ENCODE measurements at regions not wholly inside any gene's neighbourhood (a gene's known extent, or its start where the extent isn't known, plus 50 kb on each side); places are given as distances from the start of the nearest gene placed in this dataset.

GRCh38 chr11:92451063-92451462 is 226.4 kb downstream of the FAT3 start:
- H3K9me3 ChIP-seq = no peaks in the 10 kb centered on the region
- TF ChIP-seq CTCF (IDR thresholded peaks at IDR 0.05) (no peak), POLR2A (IDR thresholded peaks at IDR 0.05) (no peak)
- H3K27ac ChIP-seq = no peak overlapping the region
- DNase-seq = no peak
- H3K4me1 ChIP-seq = no peaks in the 10 kb centered on the region
- no peak overlapping the region for H3K4me3 ChIP-seq
- intact Hi-C loops (cut with DNase I) = no loop called here
- WGBS, 2 donors = 86 to 89% methylated on average over 4 of the region's 4 CpGs
- H3K27me3 ChIP-seq = no peaks in the 10 kb centered on the region
- H3K36me3 ChIP-seq (replicated peaks in 1 of 2; ENCODE audit: insufficient read depth in 1 of 2, low read depth in 2 of 2) = no peaks in the 10 kb centered on the region
- no peak for ATAC-seq

- DNase-seq (no peak), ATAC-seq (no peak)
- TF ChIP-seq CTCF (IDR thresholded peaks at IDR 0.05) (no peak), POLR2A (IDR thresholded peaks at IDR 0.05) (no peak)
- H3K27ac ChIP-seq = no peak overlapping the region
- no peaks in the 10 kb centered on the region for H3K36me3 ChIP-seq (replicated peaks in 1 of 2; ENCODE audit: insufficient read depth in 1 of 2, low read depth in 2 of 2)
- H3K4me3 ChIP-seq = no peak overlapping the region
- WGBS, 2 donors = 80 to 86% methylated on average over 3 of the region's 3 CpGs
- intact Hi-C loops (cut with DNase I) = no loop called here
- no peaks in the 10 kb centered on the region for H3K9me3 ChIP-seq
- H3K27me3 ChIP-seq = no peaks in the 10 kb centered on the region
- H3K4me1 ChIP-seq = no peaks in the 10 kb centered on the region
These were observed 228.4 kb downstream of the FAT3 start for GRCh38 chr11:92453055-92453454.

- H3K27me3 ChIP-seq = no peaks in the 10 kb centered on the region
- 71 to 76% methylated on average over 2 of the region's 2 CpGs for WGBS, 2 donors
- H3K36me3 ChIP-seq (replicated peaks in 1 of 2; ENCODE audit: insufficient read depth in 1 of 2, low read depth in 2 of 2) = no peaks in the 10 kb centered on the region
- no peaks in the 10 kb centered on the region for H3K9me3 ChIP-seq
- TF ChIP-seq POLR2A (IDR thresholded peaks at IDR 0.05) (no peak), CTCF (IDR thresholded peaks at IDR 0.05) (no peak)
- H3K27ac ChIP-seq = no peak overlapping the region
- intact Hi-C loops (cut with DNase I) = no loop called here
- DNase-seq (no peak), ATAC-seq (no peak)
- H3K4me1 ChIP-seq = no peaks in the 10 kb centered on the region
- no peak overlapping the region for H3K4me3 ChIP-seq
These were observed 230.7 kb downstream of the FAT3 start for GRCh38 chr11:92455210-92455790.

GRCh38 chr11:92457250-92457649 is 232.6 kb downstream of the FAT3 start:
- 31 to 68% methylated on average over 1 of the region's 1 CpG for WGBS, 2 donors
- no peaks in the 10 kb centered on the region for H3K4me1 ChIP-seq
- TF ChIP-seq CTCF (IDR thresholded peaks at IDR 0.05) (no peak), POLR2A (IDR thresholded peaks at IDR 0.05) (no peak)
- no peak overlapping the region for H3K4me3 ChIP-seq
- H3K36me3 ChIP-seq (replicated peaks in 1 of 2; ENCODE audit: insufficient read depth in 1 of 2, low read depth in 2 of 2) = no peaks in the 10 kb centered on the region
- intact Hi-C loops (cut with DNase I) = no loop called here
- ATAC-seq = no peak
- no peaks in the 10 kb centered on the region for H3K27me3 ChIP-seq
- H3K27ac ChIP-seq = no peak overlapping the region
- no peak for DNase-seq
- no peaks in the 10 kb centered on the region for H3K9me3 ChIP-seq

- H3K27me3 ChIP-seq = no peaks in the 10 kb centered on the region
- no peaks in the 10 kb centered on the region for H3K4me1 ChIP-seq
- H3K4me3 ChIP-seq = no peak overlapping the region
- DNase-seq (no peak), ATAC-seq (no peak)
- no peak for TF ChIP-seq POLR2A (IDR thresholded peaks at IDR 0.05)
- H3K36me3 ChIP-seq (replicated peaks in 1 of 2; ENCODE audit: insufficient read depth in 1 of 2, low read depth in 2 of 2) = no peaks in the 10 kb centered on the region
- intact Hi-C loops (cut with DNase I) = no loop called here
- no peaks in the 10 kb centered on the region for H3K9me3 ChIP-seq
- no peak overlapping the region for H3K27ac ChIP-seq
These were observed 233.9 kb downstream of the FAT3 start for GRCh38 chr11:92458486-92458885.

Data from body of pancreas (tissue), 4 donors.